ENCODE measurements at regions not wholly inside any gene's neighbourhood (a gene's known extent, or its start where the extent isn't known, plus 50 kb on each side); places are given as distances from the start of the nearest gene placed in this dataset.

DNA sequence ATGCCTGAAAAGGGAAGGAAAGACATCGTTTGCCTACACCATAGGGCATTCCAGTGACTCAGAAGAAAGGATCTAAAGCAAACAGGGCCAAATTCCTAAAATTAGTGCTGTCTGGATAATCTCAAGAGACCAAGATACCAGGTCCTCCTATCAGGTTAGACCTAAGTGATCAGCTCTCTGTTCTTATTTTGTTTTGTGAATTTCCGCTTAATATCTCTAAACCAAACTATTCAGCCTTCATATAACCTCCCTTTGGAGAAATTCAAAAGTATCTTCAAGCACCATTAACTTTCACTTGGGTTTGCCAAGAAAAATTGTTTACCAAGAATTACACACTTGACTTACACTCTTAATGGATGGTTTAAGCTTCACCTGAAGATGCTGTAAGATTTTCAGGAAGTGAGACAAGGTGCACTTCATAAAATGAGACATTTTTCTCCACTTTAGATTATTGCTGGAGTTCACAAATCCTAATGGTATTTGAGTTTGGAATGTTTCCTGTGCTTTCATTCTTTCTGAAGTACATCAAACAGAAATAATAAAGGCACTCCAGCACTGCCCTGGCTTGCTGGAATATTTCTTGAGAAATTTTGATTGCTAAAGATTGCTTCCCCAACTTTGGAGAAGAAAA is 376.1 kb downstream of the LMO7 start:
- no peaks in the 10 kb centered on the region for H3K9me3 ChIP-seq (replicated peaks; ENCODE audit: insufficient read depth, low read length)
- H3K4me3 ChIP-seq (ENCODE audit: low read length): no peak overlapping the region
- H3K79me2 ChIP-seq (ENCODE audit: low read length): no peaks in the 10 kb centered on the region
- H3F3A ChIP-seq (ENCODE audit: insufficient read depth, low read length): no peaks in the 10 kb centered on the region
- H3K36me3 ChIP-seq (replicated peaks; ENCODE audit: insufficient read depth, low read length): no peaks in the 10 kb centered on the region
- DNase-seq: no peak
- no peaks in the 10 kb centered on the region for H3K9me2 ChIP-seq (replicated peaks; ENCODE audit: insufficient read depth, low read length)
- H3K4me1 ChIP-seq (ENCODE audit: low read length): no peaks in the 10 kb centered on the region
- no peak overlapping the region for H3K9ac ChIP-seq (ENCODE audit: low read length)
- H4K20me1 ChIP-seq (ENCODE audit: insufficient read depth, low read length): no peaks in the 10 kb centered on the region
- no peak overlapping the region for H2AFZ ChIP-seq (ENCODE audit: low read length)
- H3K27ac ChIP-seq (ENCODE audit: low read length): no peak overlapping the region
- H3K4me2 ChIP-seq (ENCODE audit: low read depth, low read length): no peak overlapping the region
- no peaks in the 10 kb centered on the region for H3K27me3 ChIP-seq (replicated peaks; ENCODE audit: insufficient read depth, low read length)
- TF ChIP-seq EZH2 (optimal IDR thresholded peaks at IDR 0.05; ENCODE audit: low read depth, low read length) (no peak), EZH2phosphoT487 (IDR thresholded peaks at IDR 0.05; ENCODE audit: low read length) (no peak)
- TF ChIP-seq, protein P1, sequence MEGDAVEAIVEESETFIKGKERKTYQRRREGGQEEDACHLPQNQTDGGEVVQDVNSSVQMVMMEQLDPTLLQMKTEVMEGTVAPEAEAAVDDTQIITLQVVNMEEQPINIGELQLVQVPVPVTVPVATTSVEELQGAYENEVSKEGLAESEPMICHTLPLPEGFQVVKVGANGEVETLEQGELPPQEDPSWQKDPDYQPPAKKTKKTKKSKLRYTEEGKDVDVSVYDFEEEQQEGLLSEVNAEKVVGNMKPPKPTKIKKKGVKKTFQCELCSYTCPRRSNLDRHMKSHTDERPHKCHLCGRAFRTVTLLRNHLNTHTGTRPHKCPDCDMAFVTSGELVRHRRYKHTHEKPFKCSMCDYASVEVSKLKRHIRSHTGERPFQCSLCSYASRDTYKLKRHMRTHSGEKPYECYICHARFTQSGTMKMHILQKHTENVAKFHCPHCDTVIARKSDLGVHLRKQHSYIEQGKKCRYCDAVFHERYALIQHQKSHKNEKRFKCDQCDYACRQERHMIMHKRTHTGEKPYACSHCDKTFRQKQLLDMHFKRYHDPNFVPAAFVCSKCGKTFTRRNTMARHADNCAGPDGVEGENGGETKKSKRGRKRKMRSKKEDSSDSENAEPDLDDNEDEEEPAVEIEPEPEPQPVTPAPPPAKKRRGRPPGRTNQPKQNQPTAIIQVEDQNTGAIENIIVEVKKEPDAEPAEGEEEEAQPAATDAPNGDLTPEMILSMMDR (IDR thresholded peaks at IDR 0.05; ENCODE audit: low read length): no peak

DNA sequence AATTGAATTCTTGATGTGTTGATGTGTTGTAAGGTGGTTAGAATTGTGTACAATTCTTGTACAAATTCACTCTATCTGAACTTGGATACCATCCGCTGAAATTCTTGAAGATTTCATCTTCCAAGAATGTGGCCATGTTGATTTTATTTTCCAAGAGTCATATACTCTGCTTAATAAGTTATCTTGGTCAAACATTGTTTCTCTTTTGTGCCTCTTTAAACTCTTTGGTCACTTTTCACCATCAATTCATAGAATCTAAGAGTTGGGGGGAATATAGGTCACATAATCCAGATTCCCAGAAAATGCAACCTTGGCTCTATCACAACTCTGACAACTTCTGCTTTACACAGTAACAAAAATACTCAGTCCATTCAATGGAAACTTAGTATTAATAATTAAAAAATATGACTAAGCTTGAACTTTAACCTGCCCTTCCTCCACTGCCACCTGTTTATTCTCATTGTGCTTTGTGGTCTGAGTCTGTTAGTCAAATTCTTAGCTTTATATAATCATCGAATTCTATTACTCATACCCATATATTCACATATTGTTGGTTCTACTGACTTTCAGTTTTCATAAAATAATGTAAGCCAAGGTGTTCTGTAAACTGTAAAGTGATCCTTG is 373.2 kb downstream of the LMO7 start:
- no peak overlapping the region for H2AFZ ChIP-seq (ENCODE audit: low read length)
- no peaks in the 10 kb centered on the region for H3K36me3 ChIP-seq (replicated peaks; ENCODE audit: insufficient read depth, low read length)
- H3K9me2 ChIP-seq (replicated peaks; ENCODE audit: insufficient read depth, low read length): no peaks in the 10 kb centered on the region
- TF ChIP-seq EZH2 (optimal IDR thresholded peaks at IDR 0.05; ENCODE audit: low read depth, low read length) (no peak), EZH2phosphoT487 (IDR thresholded peaks at IDR 0.05; ENCODE audit: low read length) (no peak)
- TF ChIP-seq, protein P1 (IDR thresholded peaks at IDR 0.05; ENCODE audit: low read length): no peak
- H3K79me2 ChIP-seq (ENCODE audit: low read length): no peaks in the 10 kb centered on the region
- H3K27me3 ChIP-seq (replicated peaks; ENCODE audit: insufficient read depth, low read length): no peaks in the 10 kb centered on the region
- H3K9ac ChIP-seq (ENCODE audit: low read length): no peak overlapping the region
- no peaks in the 10 kb centered on the region for H4K20me1 ChIP-seq (ENCODE audit: insufficient read depth, low read length)
- DNase-seq: no peak
- no peak overlapping the region for H3K4me2 ChIP-seq (ENCODE audit: low read depth, low read length)
- no peaks in the 10 kb centered on the region for H3K4me1 ChIP-seq (ENCODE audit: low read length)
- no peak overlapping the region for H3K27ac ChIP-seq (ENCODE audit: low read length)
- no peaks in the 10 kb centered on the region for H3K9me3 ChIP-seq (replicated peaks; ENCODE audit: insufficient read depth, low read length)
- H3F3A ChIP-seq (ENCODE audit: insufficient read depth, low read length): no peaks in the 10 kb centered on the region
- H3K4me3 ChIP-seq (ENCODE audit: low read length): no peak overlapping the region

DNA sequence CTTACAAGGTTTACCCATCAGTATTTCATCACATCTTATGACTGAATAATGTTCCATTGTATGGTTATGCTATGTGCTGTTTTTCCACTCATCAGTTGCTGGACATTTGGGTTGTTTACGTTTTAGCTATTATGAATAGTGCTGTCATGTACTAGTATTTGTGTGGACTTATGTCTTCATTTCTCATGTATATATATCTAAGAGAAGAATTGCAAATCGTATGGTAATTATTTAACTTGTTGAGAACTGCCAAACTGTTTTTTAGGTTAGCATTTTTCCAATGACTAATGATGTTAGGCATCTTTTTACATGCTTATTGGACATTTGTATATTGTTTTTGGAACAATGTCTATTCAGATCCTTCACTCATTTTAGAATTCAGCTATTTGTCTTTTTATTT is 368.3 kb downstream of the LMO7 start:
- Histone ChIP-seq H3F3A (ENCODE audit: insufficient read depth, low read length) (no peaks in the 10 kb centered on the region), H2AFZ (ENCODE audit: low read length) (no peak overlapping the region), H3K27me3 (replicated peaks; ENCODE audit: insufficient read depth, low read length) (no peaks in the 10 kb centered on the region), H4K20me1 (ENCODE audit: insufficient read depth, low read length) (no peaks in the 10 kb centered on the region), H3K4me1 (ENCODE audit: low read length) (no peaks in the 10 kb centered on the region), H3K4me3 (ENCODE audit: low read length) (no peak overlapping the region), H3K79me2 (ENCODE audit: low read length) (no peaks in the 10 kb centered on the region), H3K36me3 (replicated peaks; ENCODE audit: insufficient read depth, low read length) (no peaks in the 10 kb centered on the region), H3K9ac (ENCODE audit: low read length) (no peak overlapping the region), H3K9me3 (replicated peaks; ENCODE audit: insufficient read depth, low read length) (no peaks in the 10 kb centered on the region), H3K4me2 (ENCODE audit: low read depth, low read length) (no peak overlapping the region), H3K27ac (ENCODE audit: low read length) (no peak overlapping the region), H3K9me2 (replicated peaks; ENCODE audit: insufficient read depth, low read length) (no peaks in the 10 kb centered on the region)
- no peak for DNase-seq
- TF ChIP-seq, protein P1 (IDR thresholded peaks at IDR 0.05; ENCODE audit: low read length): no peak
- TF ChIP-seq EZH2phosphoT487 (IDR thresholded peaks at IDR 0.05; ENCODE audit: low read length) (no peak), EZH2 (optimal IDR thresholded peaks at IDR 0.05; ENCODE audit: low read depth, low read length) (no peak)

Measured in MM.1S (cell line).